Gastroesophageal sphincter (tissue), 4 donors: ENCODE measurements at regions not wholly inside any gene's neighbourhood (a gene's known extent, or its start where the extent isn't known, plus 50 kb on each side); places are given as distances from the start of the nearest gene placed in this dataset.

Source experiments
- ATAC-seq: fragments of 150-250 bp; one replicate; pipeline ENCODE4 v1.9.1; 2016; ENCODE audit warnings: mild to moderate bottlenecking, moderate library complexity
- H3K27ac ChIP-seq, 4 donors: fragments of 200-600 bp; sonication (generic) in 3 of 4; 1 replicate in 3 of 4; 2 replicates in 1 of 4; pipeline ENCODE4 v1.5.1; 2016 to 2019
- H3K27me3 ChIP-seq: fragments of 200-600 bp; sonication (generic); one replicate; pipeline ENCODE4 v1.5.1; 2019
- H3K36me3 ChIP-seq, 2 donors: fragments of 200-600 bp; sonication (generic); one replicate each; pipeline ENCODE4 v1.5.1; 2019; ENCODE audit warnings: control low read depth in 1 of 2
- H3K4me1 ChIP-seq, 3 donors: fragments of 200-600 bp; sonication (generic); 1 replicate in 2 of 3; 2 replicates in 1 of 3; pipeline ENCODE4 v1.5.1; 2016 to 2019; ENCODE audit warnings: control low read depth in 2 of 3
- H3K4me3 ChIP-seq, 2 donors: fragments of 200-600 bp; sonication (generic); one replicate each; pipeline ENCODE4 v1.5.1; 2019; ENCODE audit warnings: mild to moderate bottlenecking in 1 of 2, moderate library complexity in 1 of 2
- H3K9me3 ChIP-seq, 3 donors: fragments of 200-600 bp; sonication (generic); one replicate each; pipeline ENCODE4 v1.5.1; 2017 to 2019; ENCODE audit warnings: control low read depth in 2 of 3
- CTCF ChIP-seq, 4 experiments: fragments of 200-600 bp in 2 of 4; fragments of 450-650 bp in 2 of 4; sonication (generic) in 1 of 4; IDR thresholded peaks; one replicate each; pipeline ENCODE4 v1.5.1; 2017 to 2019; ENCODE audit warnings: antibody characterized with exemption in 4 of 4, mild to moderate bottlenecking in 2 of 4, moderate library complexity in 2 of 4
- EP300 ChIP-seq: sonication (generic); formaldehyde crosslinking; IDR thresholded peaks from one replicate; pipeline ENCODE4 v1.6.1; 2017; ENCODE audit warnings: antibody characterized with exemption, mild to moderate bottlenecking
- POLR2A ChIP-seq, 2 donors: fragments of 450-650 bp; IDR thresholded peaks; one replicate each; pipeline ENCODE4 v1.6.1; 2017; ENCODE audit warnings: antibody characterized with exemption in 2 of 2, mild to moderate bottlenecking in 2 of 2, moderate library complexity in 1 of 2
- POLR2AphosphoS5 ChIP-seq: sonication (generic); formaldehyde crosslinking; IDR thresholded peaks from one replicate; pipeline ENCODE4 v1.6.1; 2017; ENCODE audit warnings: antibody characterized with exemption
- WGBS, 2 donors: methylation state at CpG; one replicate each; pipeline ENCODE4 v1.1.5; 2018; ENCODE audit warnings: low coverage in 1 of 2; 5-methylcytosine and 5-hydroxymethylcytosine counted together

- 88 to 94% methylated on average over 3 to 4 of the region's 4 CpGs for WGBS, 2 donors
- no peak for ATAC-seq
- no peaks in the 10 kb centered on the region for H3K4me1 ChIP-seq
- no peak overlapping the region for H3K27ac ChIP-seq
- H3K27me3 ChIP-seq, result no peaks in the 10 kb centered on the region
- TF ChIP-seq EP300 (no peak), CTCF (IDR thresholded peaks at IDR 0.05) (no peak), POLR2AphosphoS5 (no peak)
- H3K36me3 ChIP-seq, result no peaks in the 10 kb centered on the region
- H3K9me3 ChIP-seq, result no peaks in the 10 kb centered on the region
- H3K4me3 ChIP-seq, result no peak overlapping the region
Measured at GRCh38 chrX:39289827-39290226, 488.6 kb downstream of the MID1IP1 start.

GRCh38 chrX:39293203-39293602, 491.9 kb downstream of the MID1IP1 start:
- Histone ChIP-seq H3K4me3 (no peak overlapping the region), H3K36me3 (no peaks in the 10 kb centered on the region), H3K27me3 (no peaks in the 10 kb centered on the region), H3K9me3 (no peaks in the 10 kb centered on the region), H3K27ac (no peak overlapping the region), H3K4me1 (no peaks in the 10 kb centered on the region)
- WGBS, 2 donors, result 70 to 78% methylated on average over 3 of the region's 3 CpGs
- no peak for TF ChIP-seq CTCF (IDR thresholded peaks at IDR 0.05)
- no peak for TF ChIP-seq POLR2A (IDR thresholded peaks at IDR 0.05)
- no peak for TF ChIP-seq POLR2AphosphoS5
- TF ChIP-seq EP300, result no peak
- ATAC-seq, result no peak

GRCh38 chrX:39296472-39296871, 495.2 kb downstream of the MID1IP1 start:
- Histone ChIP-seq H3K9me3 (no peaks in the 10 kb centered on the region), H3K27ac (no peak overlapping the region), H3K4me3 (no peak overlapping the region), H3K36me3 (no peaks in the 10 kb centered on the region), H3K27me3 (no peaks in the 10 kb centered on the region), H3K4me1 (no peaks in the 10 kb centered on the region)
- TF ChIP-seq CTCF (IDR thresholded peaks at IDR 0.05), result no peak
- no peak for TF ChIP-seq POLR2AphosphoS5
- TF ChIP-seq POLR2A (IDR thresholded peaks at IDR 0.05), result no peak
- TF ChIP-seq EP300, result no peak
- WGBS, 2 donors, result 71 to 81% methylated on average over 2 of the region's 5 CpGs
- ATAC-seq, result no peak

- Histone ChIP-seq H3K27ac (no peak overlapping the region), H3K4me1 (no peaks in the 10 kb centered on the region), H3K4me3 (no peak overlapping the region), H3K36me3 (no peaks in the 10 kb centered on the region), H3K27me3 (no peaks in the 10 kb centered on the region), H3K9me3 (no peaks in the 10 kb centered on the region)
- TF ChIP-seq POLR2A (IDR thresholded peaks at IDR 0.05) (no peak), EP300 (no peak), CTCF (IDR thresholded peaks at IDR 0.05) (no peak), POLR2AphosphoS5 (no peak)
- ATAC-seq, result no peak
- WGBS, 2 donors, result 90 to 100% methylated on average over 1 to 2 of the region's 2 CpGs
Measured at GRCh38 chrX:39298821-39299220, 497.6 kb downstream of the MID1IP1 start.

- 61 to 100% methylated on average over 2 of the region's 2 CpGs for WGBS, 2 donors
Measured at GRCh38 chrX:39299615-39300014, 498.4 kb downstream of the MID1IP1 start.

More at GRCh38 chrX:39299615-39300014, 498.4 kb downstream of the MID1IP1 start:
- H3K9me3 ChIP-seq, result no peaks in the 10 kb centered on the region
- H3K4me3 ChIP-seq, result no peak overlapping the region
- no peak overlapping the region for H3K27ac ChIP-seq
- TF ChIP-seq POLR2A (IDR thresholded peaks at IDR 0.05) (no peak), CTCF (IDR thresholded peaks at IDR 0.05) (no peak), POLR2AphosphoS5 (no peak), EP300 (no peak)
- ATAC-seq, result no peak
- no peaks in the 10 kb centered on the region for H3K27me3 ChIP-seq
- H3K36me3 ChIP-seq, result no peaks in the 10 kb centered on the region
- H3K4me1 ChIP-seq, result no peaks in the 10 kb centered on the region
